OCI-LY7 (cell line): ENCODE measurements at regions not wholly inside any gene's neighbourhood (a gene's known extent, or its start where the extent isn't known, plus 50 kb on each side); places are given as distances from the start of the nearest gene placed in this dataset.

Experiments used
- BruUV-seq: library from RNA; stranded (reverse); fragments of 400-500 nt; replicated peaks from 2 replicates; lab custom pipeline; 2021; lab: Mats Ljungman, UMichigan
- CTCF ChIA-PET: fragments of 300-600 bp; sonication (Branson Sonifier 250); formaldehyde crosslinking; loops from one replicate; lab custom pipeline; 2022; ENCODE audit warnings: antibody characterized with exemption; ENCODE audit not compliant: unreplicated experiment; lab: Charles Lee
- POLR2A ChIA-PET: fragments of 300-600 bp; sonication (Branson Sonifier 250); formaldehyde crosslinking; loops from one replicate; lab custom pipeline; 2022; ENCODE audit warnings: antibody characterized with exemption; lab: Charles Lee
- DNase-seq: peaks from one replicate; pipeline ENCODE4 v3.0.0-alpha.2; 2015; ENCODE audit warnings: low spot score
- H2AFZ ChIP-seq: fragments of 200-600 bp; sonication (generic), shearing (Covaris generic); 2 replicates; pipeline ENCODE4 v1.6.1; 2014; ENCODE audit warnings: mild to moderate bottlenecking, antibody characterized with exemption, low read length, moderate library complexity
- H3K27ac ChIP-seq: fragments of 200-600 bp; sonication (generic); 2 replicates; pipeline ENCODE4 v1.5.1; 2014; ENCODE audit warnings: mixed run types, low read depth, mild to moderate bottlenecking, moderate library complexity, low read length, inconsistent platforms; ENCODE audit not compliant: poor library complexity, severe bottlenecking
- H3K36me3 ChIP-seq: fragments of 200-600 bp; sonication (generic); 2 replicates; pipeline ENCODE4 v1.6.1; 2014; ENCODE audit warnings: mild to moderate bottlenecking, antibody characterized with exemption, low read length, moderate library complexity, mixed read lengths; ENCODE audit not compliant: insufficient read depth
- H3K4me1 ChIP-seq: fragments of 200-600 bp; sonication (generic); 2 replicates; pipeline ENCODE4 v1.5.1; 2014; ENCODE audit warnings: mild to moderate bottlenecking, low read length; ENCODE audit not compliant: insufficient read depth, poor library complexity, severe bottlenecking
- H3K4me2 ChIP-seq: fragments of 200-600 bp; sonication (generic); 2 replicates; pipeline ENCODE4 v1.6.1; 2014; ENCODE audit warnings: mild to moderate bottlenecking, low read length
- H3K4me3 ChIP-seq: fragments of 200-600 bp; sonication (generic); 2 replicates; pipeline ENCODE4 v1.5.1; 2014; ENCODE audit warnings: mild to moderate bottlenecking, low read depth, low read length; ENCODE audit not compliant: poor library complexity, severe bottlenecking
- H3K79me2 ChIP-seq: fragments of 200-600 bp; sonication (generic); 2 replicates; pipeline ENCODE4 v1.6.1; 2016; ENCODE audit warnings: low read depth, mild to moderate bottlenecking, low read length, moderate library complexity, mixed read lengths; ENCODE audit not compliant: insufficient read depth
- H3K9me2 ChIP-seq: fragments of 200-600 bp; sonication (generic); 2 replicates; pipeline ENCODE4 v1.6.1; 2016; ENCODE audit warnings: mild to moderate bottlenecking, low read length, mixed read lengths; ENCODE audit not compliant: insufficient read depth
- H3K9me3 ChIP-seq: fragments of 200-600 bp; sonication (generic); 2 replicates; pipeline ENCODE4 v1.6.1; 2014; ENCODE audit warnings: mild to moderate bottlenecking, mixed run types, low read length, mixed read lengths
- H4K20me1 ChIP-seq: fragments of 200-600 bp; sonication (generic); 2 replicates; pipeline ENCODE4 v1.6.1; 2014; ENCODE audit warnings: mild to moderate bottlenecking, antibody characterized with exemption, low read length, moderate library complexity, mixed read lengths; ENCODE audit not compliant: insufficient read depth
- EZH2phosphoT487 ChIP-seq: fragments of 200-600 bp; sonication (generic); IDR thresholded peaks from 2 replicates; pipeline ENCODE4 v1.6.1; 2018; ENCODE audit warnings: low read depth, borderline replicate concordance, mild to moderate bottlenecking, mixed run types, antibody characterized with exemption, low read length, moderate library complexity, mixed read lengths
- intact Hi-C: fragments of 100-400 bp; cut with micrococcal nuclease; formaldehyde crosslinking; loops from one replicate; pipeline ENCODE4 v1.10.0; 2022; ENCODE audit not compliant: unreplicated experiment
- TF ChIP-seq, protein P1 (sequence below): fragments of 200-600 bp; sonication (generic); conservative IDR thresholded peaks from 2 replicates; pipeline ENCODE4 v1.5.1; 2014; ENCODE audit warnings: mild to moderate bottlenecking, antibody characterized with exemption, low read length, moderate library complexity, mixed read lengths

DNA sequence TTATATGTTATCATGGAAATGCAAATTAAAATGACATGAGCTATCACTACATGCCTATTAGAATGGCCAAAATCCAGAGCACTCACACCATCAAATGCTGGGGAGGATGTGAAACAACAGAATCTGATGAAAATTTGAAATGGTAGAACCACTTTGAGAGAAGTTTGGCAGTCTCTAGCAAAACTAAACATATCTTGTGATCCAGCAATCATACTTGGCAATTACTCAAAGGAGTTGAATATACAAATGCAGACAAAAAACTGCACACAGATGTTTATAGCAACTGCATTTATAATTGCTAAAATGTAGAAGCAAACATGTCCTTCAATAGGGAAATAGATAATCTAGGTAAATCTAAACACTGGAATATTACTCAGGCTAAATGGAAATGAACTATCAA is 1164.9 kb downstream of the DNAJB9 start:
- TF ChIP-seq, protein P1, sequence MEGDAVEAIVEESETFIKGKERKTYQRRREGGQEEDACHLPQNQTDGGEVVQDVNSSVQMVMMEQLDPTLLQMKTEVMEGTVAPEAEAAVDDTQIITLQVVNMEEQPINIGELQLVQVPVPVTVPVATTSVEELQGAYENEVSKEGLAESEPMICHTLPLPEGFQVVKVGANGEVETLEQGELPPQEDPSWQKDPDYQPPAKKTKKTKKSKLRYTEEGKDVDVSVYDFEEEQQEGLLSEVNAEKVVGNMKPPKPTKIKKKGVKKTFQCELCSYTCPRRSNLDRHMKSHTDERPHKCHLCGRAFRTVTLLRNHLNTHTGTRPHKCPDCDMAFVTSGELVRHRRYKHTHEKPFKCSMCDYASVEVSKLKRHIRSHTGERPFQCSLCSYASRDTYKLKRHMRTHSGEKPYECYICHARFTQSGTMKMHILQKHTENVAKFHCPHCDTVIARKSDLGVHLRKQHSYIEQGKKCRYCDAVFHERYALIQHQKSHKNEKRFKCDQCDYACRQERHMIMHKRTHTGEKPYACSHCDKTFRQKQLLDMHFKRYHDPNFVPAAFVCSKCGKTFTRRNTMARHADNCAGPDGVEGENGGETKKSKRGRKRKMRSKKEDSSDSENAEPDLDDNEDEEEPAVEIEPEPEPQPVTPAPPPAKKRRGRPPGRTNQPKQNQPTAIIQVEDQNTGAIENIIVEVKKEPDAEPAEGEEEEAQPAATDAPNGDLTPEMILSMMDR, result no peak
- no peak for TF ChIP-seq EZH2phosphoT487

DNA sequence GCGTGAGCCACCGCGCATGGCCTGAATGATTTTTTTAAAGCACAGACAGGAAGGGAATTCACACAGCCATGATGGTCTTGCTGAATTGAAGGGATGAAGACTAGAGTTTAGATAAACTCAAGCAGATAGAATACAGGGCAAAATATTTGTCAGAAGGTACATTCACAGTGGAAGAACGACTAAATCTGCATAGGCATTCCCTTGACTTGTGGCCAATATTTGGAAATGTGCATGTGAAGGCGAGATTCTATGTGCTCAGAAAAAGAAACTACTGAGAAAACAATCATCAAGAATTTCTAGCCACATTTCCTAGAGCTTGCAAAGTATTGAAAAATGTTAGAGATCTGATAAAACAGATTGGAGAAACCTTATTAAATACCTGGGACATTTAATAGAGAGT is 1166.2 kb downstream of the DNAJB9 start:
- H3K9me2 ChIP-seq, result no peaks in the 10 kb centered on the region
- no peaks in the 10 kb centered on the region for H3K9me3 ChIP-seq
- TF ChIP-seq, protein P1, result no peak
- no peak for TF ChIP-seq EZH2phosphoT487
- no peak overlapping the region for H3K4me2 ChIP-seq
- POLR2A ChIA-PET, result no interaction called here
- H2AFZ ChIP-seq, result no peak overlapping the region
- intact Hi-C loops, result no loop called here
- no peak overlapping the region for H3K4me3 ChIP-seq
- CTCF ChIA-PET, result no interaction called here
- H4K20me1 ChIP-seq, result no peaks in the 10 kb centered on the region
- no peak overlapping the region for H3K27ac ChIP-seq
- no peaks in the 10 kb centered on the region for H3K4me1 ChIP-seq
- BruUV-seq, result no TSS peak
- H3K36me3 ChIP-seq, result no peaks in the 10 kb centered on the region
- H3K79me2 ChIP-seq, result no peaks in the 10 kb centered on the region
- no peak for DNase-seq

More for the DNA sequence above, 1164.9 kb downstream of the DNAJB9 start:
- no peak overlapping the region for H3K27ac ChIP-seq
- H3K9me2 ChIP-seq, result no peaks in the 10 kb centered on the region
- intact Hi-C loops, result no loop called here
- POLR2A ChIA-PET, result no interaction called here
- H3K9me3 ChIP-seq, result no peaks in the 10 kb centered on the region
- H2AFZ ChIP-seq, result no peak overlapping the region
- no peaks in the 10 kb centered on the region for H3K4me1 ChIP-seq
- BruUV-seq, result no TSS peak
- CTCF ChIA-PET, result no interaction called here
- H3K4me3 ChIP-seq, result no peak overlapping the region
- DNase-seq, result no peak
- no peaks in the 10 kb centered on the region for H3K79me2 ChIP-seq
- no peaks in the 10 kb centered on the region for H3K36me3 ChIP-seq
- no peaks in the 10 kb centered on the region for H4K20me1 ChIP-seq
- H3K4me2 ChIP-seq, result no peak overlapping the region

DNA sequence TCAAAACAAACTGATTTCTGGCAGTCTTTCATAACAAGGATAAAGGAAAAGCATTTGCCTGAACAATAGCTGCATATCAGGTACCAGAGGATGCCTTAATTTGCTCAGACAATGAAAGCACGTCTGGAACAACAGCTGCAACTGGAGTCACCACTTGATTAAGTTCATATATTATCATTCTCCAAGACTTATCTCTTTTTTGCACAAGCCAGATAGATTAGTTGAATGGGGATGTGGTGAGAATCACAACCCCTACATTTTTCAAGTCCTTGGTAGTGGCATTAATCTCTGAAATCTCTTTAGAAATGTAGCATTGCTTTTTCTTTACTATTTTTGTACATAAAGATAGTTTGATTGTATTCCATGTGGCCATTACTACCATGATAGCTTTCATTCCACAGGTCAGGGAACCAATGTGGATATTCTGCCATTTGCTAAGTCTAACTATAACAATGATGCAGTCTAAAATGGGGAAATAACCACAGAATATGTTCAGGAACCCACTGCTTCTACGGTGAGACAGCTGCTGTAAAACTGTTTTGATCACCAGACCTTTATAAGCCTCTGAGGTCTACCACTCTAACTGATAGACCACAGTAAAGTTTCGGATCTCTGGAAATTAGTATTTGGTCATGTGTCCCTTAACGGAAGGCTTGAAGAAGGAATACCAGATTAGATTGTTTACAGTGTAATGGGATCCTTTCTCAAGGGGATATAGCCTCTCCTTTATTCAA is 1176.2 kb downstream of the DNAJB9 start:
- intact Hi-C loops, result no loop called here
- no peak for TF ChIP-seq EZH2phosphoT487
- TF ChIP-seq, protein P1, result no peak
- no peaks in the 10 kb centered on the region for H3K36me3 ChIP-seq
- no peaks in the 10 kb centered on the region for H3K4me1 ChIP-seq
- no peak overlapping the region for H3K27ac ChIP-seq
- H3K4me2 ChIP-seq, result no peak overlapping the region
- H3K4me3 ChIP-seq, result no peak overlapping the region
- no peak overlapping the region for H2AFZ ChIP-seq
- H3K9me2 ChIP-seq, result no peaks in the 10 kb centered on the region
- H4K20me1 ChIP-seq, result no peaks in the 10 kb centered on the region
- ChIA-PET CTCF (no interaction called here), POLR2A (interaction anchor here (0.5 kb wide), 1 partner anchor 973 kb away, joined by 3 read pairs; no protein-coding TSS in a partner anchor)
- H3K79me2 ChIP-seq, result no peaks in the 10 kb centered on the region
- BruUV-seq, result no TSS peak
- DNase-seq, result no peak
- no peaks in the 10 kb centered on the region for H3K9me3 ChIP-seq
